Occipital lobe (tissue), 1 donor: ENCODE measurements at regions not wholly inside any gene's neighbourhood (a gene's known extent, or its start where the extent isn't known, plus 50 kb on each side); places are given as distances from the start of the nearest gene placed in this dataset.

ENCODE experiments used
- DNase-seq: peaks from one replicate; lab custom pipeline; 2025; lab: John Stamatoyannopoulos, UW

DNA sequence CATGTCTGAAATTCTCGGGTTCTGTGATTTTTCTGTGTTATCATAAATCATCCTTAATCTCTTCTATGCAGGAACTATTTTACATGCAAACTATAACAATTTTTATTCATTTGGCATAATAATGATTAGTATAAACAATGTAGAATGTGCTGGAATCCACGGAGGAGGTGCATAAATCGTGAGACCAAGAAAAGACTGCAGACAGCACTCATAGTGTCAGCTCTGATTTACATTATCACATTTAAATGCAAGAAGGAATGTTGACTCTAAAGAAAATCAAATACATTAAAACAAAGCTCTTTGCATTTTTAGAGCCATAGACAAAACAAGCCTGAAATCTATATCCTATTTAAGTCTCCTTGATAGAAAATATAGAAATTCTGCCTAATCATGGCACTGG lies 501.7 kb upstream of the STXBP6 start:
- no peak for DNase-seq

DNA sequence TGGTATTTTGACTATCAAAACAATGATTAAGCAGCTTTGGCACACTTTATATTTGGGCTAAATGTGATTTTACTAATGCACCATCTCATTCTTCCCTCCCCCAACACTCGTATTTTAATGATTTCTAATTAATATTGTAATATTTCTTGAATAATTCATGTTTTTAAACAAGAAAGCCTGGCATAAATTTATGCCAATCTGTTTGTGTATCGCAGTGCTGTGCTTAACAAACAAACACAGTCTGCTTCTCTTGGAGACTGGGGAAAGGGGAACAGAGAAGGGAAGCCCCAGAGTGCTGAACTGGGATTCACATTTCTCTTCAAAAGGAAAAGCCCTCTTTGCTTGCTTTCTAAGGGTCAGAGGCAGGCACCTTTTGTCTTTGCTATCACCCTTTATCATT lies 496.9 kb upstream of the STXBP6 start:
- no peak for DNase-seq

- no peak for DNase-seq
Observed at GRCh38 chr14:25537846-25538455, 488.0 kb upstream of the STXBP6 start.

DNA sequence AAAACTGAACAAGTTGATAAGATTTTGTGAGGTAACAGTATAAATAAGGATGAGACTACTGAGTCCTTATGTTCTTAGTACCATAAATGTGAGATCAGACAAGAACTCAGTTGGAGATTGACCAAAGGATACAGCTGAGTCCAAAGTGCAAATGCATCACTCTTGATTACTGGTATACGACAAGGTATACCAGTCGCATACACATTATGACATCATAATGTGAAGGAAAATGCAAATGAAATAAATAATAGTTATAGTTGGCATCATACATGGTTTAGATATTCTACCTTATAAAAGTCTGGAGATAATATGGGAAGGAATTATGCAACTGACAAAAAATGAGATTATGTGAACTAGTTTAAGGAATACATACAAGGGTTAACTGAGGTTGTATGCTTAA lies 476.3 kb upstream of the STXBP6 start:
- no peak for DNase-seq

GRCh38 chr14:25522926-25523325 lies 473.0 kb upstream of the STXBP6 start:
- no peak for DNase-seq

- DNase-seq = no peak
Observed at GRCh38 chr14:25522116-25522515, 472.2 kb upstream of the STXBP6 start.

DNA sequence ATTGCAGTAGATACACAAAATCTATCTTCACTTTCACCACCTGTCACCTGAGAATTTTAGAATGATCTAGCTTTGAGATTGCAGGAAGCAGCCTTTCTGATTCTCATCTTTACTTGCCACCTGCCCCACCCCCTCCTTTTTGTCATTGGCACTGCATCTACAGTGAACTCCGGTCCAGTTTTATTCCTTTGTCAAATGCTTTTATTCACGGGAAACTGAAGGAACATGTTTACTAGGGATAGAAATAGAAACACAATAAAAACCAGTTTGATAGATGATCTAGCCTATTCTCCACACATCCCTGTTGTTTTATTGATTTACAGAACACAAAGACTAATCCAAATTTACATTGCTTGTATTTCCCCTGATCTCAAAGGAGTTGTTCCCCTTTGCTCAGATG lies 471.7 kb upstream of the STXBP6 start:
- DNase-seq = no peak

GRCh38 chr14:25520821-25521220 lies 470.9 kb upstream of the STXBP6 start:
- no peak for DNase-seq

DNA sequence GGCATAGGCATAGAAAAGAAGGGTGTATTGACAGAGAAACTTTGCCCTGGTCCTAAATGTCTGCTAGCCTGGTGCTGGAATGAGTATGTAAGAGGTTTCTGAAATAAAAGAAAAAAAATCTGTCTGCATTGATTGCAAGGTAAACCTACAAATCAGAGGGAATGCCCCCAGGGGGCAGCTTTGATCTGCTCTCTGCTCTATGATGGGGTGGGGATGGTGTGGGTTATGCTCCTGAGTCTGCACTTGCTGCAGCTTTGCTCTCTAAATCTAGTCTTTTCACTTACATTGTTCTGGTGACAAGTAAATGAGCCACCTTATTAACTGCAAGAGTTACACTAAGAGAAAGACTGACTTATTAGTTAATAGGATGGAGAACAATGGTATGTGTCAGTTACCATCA lies 468.4 kb upstream of the STXBP6 start:
- no peak for DNase-seq

DNA sequence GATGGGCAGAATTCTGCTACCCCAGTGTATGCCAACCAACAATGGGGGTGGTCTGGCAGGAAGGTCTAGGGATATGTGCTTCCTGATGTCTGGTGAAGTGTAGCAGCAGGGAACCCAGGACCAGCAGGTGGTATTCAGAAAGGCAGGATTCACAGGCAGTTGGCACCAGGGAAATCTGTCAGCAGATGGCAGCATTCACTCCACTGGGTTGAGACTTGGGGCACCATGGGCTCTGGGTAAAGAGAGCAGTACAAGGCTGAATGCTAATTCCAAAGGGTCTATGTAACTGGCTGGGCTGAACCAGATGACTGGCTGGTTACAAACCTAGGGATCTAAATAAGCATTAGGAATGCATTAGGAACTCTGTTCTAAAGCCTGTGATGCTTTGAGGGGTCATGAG lies 466.9 kb upstream of the STXBP6 start:
- DNase-seq = no peak

DNA sequence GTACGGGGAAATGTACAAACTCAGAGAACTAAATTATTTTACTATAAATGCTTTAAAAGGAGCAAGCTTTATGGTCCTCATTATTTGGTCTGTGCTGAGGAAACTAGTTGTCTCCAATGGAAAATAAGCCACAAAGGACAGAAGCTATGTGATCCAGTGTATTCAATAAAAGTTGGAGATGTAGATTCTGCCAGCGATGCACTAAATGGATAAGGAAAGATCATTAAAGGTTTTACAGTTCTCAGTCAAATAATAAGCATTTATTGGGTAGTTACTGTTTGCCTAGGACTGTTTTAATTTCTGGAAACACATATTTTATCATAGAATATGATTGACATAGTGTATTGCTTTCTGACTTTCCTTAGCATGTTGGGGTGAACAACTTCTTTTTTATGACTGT lies 458.9 kb upstream of the STXBP6 start:
- DNase-seq = no peak

GRCh38 chr14:25501749-25502148 lies 451.8 kb upstream of the STXBP6 start:
- no peak for DNase-seq

- no peak for DNase-seq
Observed at GRCh38 chr14:25488961-25489360, 439.0 kb upstream of the STXBP6 start.

- no peak for DNase-seq
Observed at GRCh38 chr14:25485381-25485780, 435.4 kb upstream of the STXBP6 start.

- DNase-seq = no peak
Observed at GRCh38 chr14:25484906-25485305, 435.0 kb upstream of the STXBP6 start.

GRCh38 chr14:25484235-25484634 lies 434.3 kb upstream of the STXBP6 start:
- DNase-seq = no peak

GRCh38 chr14:25477316-25478098 lies 427.6 kb upstream of the STXBP6 start:
- no peak for DNase-seq

GRCh38 chr14:25472700-25473099 lies 422.8 kb upstream of the STXBP6 start:
- DNase-seq = no peak

- no peak for DNase-seq
Observed at GRCh38 chr14:25464772-25465171, 414.8 kb upstream of the STXBP6 start.

GRCh38 chr14:25464078-25464477 lies 414.1 kb upstream of the STXBP6 start:
- no peak for DNase-seq

DNA sequence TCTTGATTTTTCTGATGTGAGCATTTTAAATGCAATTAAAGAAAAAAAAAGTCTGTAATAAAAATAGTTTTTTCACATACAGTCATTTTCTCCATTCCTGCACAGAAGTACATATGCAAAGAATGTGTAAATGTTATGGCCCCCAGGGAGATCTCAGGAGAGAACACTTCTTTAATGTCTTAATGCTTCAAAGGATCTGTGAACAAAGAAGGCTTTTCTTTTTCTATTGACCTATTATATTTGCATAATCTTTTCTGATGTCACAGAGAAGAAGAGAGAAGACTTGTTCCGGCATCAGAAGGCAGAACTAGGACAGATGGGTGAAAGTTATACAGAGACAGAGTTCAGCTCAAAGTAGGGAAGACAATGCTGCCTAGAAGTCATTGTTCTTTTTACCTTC lies 413.5 kb upstream of the STXBP6 start:
- no peak for DNase-seq

- DNase-seq = no peak
Observed at GRCh38 chr14:25461780-25462179, 411.8 kb upstream of the STXBP6 start.

DNA sequence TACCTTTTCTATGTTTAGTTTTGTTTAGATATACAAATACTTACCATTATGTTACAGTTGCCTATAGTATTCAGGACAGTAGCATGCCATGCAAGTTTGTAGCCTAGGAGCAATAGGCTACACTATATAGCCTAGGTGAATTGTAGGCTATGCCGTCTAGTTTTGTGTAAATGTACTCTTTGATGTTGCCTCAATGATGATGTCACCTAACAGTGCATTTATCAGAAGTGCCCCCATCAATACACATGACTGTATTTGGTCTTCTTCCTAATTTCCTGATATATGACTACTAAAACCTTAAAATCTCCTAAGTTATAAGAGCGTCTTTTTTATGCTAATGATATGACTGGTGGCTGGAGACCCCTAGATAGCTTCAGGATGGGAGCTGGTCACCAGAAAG lies 394.4 kb upstream of the STXBP6 start:
- DNase-seq = no peak
